Lower leg skin (tissue), 3 donors: ENCODE measurements at regions not wholly inside any gene's neighbourhood (a gene's known extent, or its start where the extent isn't known, plus 50 kb on each side); places are given as distances from the start of the nearest gene placed in this dataset.

ENCODE experiments used
- POLR2A ChIP-seq, 2 donors: fragments of 450-650 bp; IDR thresholded peaks; one replicate each; pipeline ENCODE4 v1.6.1; 2016 to 2017; ENCODE audit warnings: antibody characterized with exemption in 2 of 2, mild to moderate bottlenecking in 1 of 2, moderate library complexity in 1 of 2
- TF ChIP-seq, protein P1 (sequence below), 3 donors: fragments of 450-650 bp; IDR thresholded peaks; one replicate each; pipeline ENCODE4 v1.5.1; 2016; ENCODE audit warnings: antibody characterized with exemption in 3 of 3, mild to moderate bottlenecking in 3 of 3, moderate library complexity in 2 of 3

DNA sequence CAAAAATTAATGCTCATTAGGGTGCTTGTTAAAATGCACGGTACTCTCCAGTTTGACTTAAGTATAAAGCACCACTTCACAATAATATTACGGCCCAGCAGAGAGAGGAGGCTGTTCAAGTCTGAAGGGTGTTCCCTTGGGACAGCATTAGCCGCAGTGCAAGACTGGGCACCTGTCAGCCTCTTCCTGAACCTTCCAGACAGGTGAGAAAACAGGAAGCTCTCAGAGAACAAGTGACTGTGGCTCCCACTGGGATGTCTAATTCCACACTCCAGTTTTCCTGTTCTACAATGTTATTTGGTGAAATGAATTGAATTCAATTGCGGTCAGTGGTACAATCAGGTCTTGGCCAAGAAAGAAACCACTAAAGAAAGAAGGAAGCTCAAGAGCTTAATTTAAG is 414.4 kb downstream of the SMARCA1 start:
- no peak for TF ChIP-seq POLR2A (IDR thresholded peaks at IDR 0.05)
- TF ChIP-seq, protein P1, sequence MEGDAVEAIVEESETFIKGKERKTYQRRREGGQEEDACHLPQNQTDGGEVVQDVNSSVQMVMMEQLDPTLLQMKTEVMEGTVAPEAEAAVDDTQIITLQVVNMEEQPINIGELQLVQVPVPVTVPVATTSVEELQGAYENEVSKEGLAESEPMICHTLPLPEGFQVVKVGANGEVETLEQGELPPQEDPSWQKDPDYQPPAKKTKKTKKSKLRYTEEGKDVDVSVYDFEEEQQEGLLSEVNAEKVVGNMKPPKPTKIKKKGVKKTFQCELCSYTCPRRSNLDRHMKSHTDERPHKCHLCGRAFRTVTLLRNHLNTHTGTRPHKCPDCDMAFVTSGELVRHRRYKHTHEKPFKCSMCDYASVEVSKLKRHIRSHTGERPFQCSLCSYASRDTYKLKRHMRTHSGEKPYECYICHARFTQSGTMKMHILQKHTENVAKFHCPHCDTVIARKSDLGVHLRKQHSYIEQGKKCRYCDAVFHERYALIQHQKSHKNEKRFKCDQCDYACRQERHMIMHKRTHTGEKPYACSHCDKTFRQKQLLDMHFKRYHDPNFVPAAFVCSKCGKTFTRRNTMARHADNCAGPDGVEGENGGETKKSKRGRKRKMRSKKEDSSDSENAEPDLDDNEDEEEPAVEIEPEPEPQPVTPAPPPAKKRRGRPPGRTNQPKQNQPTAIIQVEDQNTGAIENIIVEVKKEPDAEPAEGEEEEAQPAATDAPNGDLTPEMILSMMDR (IDR thresholded peaks at IDR 0.05): no peak
